Activated naive CD8-positive, alpha-beta T cell treated with anti-CD3 and anti-CD28 coated beads, Interleukin-2, amount 10 ng/mL, durations not matched to agents 7 days and 5 days (primary cell): ENCODE measurements at regions not wholly inside any gene's neighbourhood (a gene's known extent, or its start where the extent isn't known, plus 50 kb on each side); places are given as distances from the start of the nearest gene placed in this dataset.

Source experiments
- ATAC-seq: fragments of 150-1000 bp; cut with Tn5 transposase; one replicate; pipeline ENCODE4 v1.10.0; 2021; ENCODE audit warnings: low read depth, moderate library complexity
- POLR2A ChIA-PET: fragments of 350-600 bp; sonication (Branson Sonifier 250); formaldehyde crosslinking; loops from one replicate; lab custom pipeline; 2021; ENCODE audit warnings: antibody characterized with exemption; lab: Charles Lee
- DNase-seq: peaks from one replicate; pipeline ENCODE4 v3.0.0; 2021
- H3K27ac Mint-ChIP-seq: one replicate; pipeline ENCODE4 v1.8.0; 2022; ENCODE audit warnings: mild to moderate bottlenecking, mixed read lengths
- H3K27me3 Mint-ChIP-seq: one replicate; pipeline ENCODE4 v1.8.0; 2022; ENCODE audit warnings: mild to moderate bottlenecking, moderate library complexity, mixed read lengths
- H3K36me3 Mint-ChIP-seq: one replicate; pipeline ENCODE4 v1.8.0; 2021; ENCODE audit warnings: mild to moderate bottlenecking, mixed read lengths
- H3K4me1 Mint-ChIP-seq: one replicate; pipeline ENCODE4 v1.8.0; 2021; ENCODE audit warnings: mixed read lengths
- H3K4me3 Mint-ChIP-seq: one replicate; pipeline ENCODE4 v1.8.0; 2022; ENCODE audit warnings: mild to moderate bottlenecking, moderate library complexity, mixed read lengths
- H3K9me3 Mint-ChIP-seq: one replicate; pipeline ENCODE4 v1.8.0; 2021; ENCODE audit warnings: mixed read lengths

DNA sequence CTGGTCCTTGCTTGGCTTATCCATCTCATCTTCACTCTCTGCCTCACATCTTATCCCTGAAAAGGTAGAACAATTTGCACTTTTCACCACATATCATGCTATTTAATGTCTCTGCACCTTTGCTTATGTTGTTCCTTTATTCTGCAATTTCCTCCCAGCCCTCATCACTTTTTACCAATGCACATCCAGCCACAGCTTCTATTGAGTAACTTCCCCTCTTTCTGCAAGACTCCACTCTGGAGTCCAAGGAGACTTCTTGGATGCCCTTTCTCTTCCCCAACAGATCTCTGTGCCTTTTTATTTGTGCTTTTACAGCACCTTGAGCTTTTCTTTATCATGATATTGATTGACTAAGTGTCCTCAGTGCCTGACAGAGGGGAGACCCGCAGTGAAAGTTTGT lies 797.1 kb downstream of the VRK1 start:
- H3K27ac Mint-ChIP-seq = no peak overlapping the region
- no peak for DNase-seq
- POLR2A ChIA-PET = no interaction called here

DNA sequence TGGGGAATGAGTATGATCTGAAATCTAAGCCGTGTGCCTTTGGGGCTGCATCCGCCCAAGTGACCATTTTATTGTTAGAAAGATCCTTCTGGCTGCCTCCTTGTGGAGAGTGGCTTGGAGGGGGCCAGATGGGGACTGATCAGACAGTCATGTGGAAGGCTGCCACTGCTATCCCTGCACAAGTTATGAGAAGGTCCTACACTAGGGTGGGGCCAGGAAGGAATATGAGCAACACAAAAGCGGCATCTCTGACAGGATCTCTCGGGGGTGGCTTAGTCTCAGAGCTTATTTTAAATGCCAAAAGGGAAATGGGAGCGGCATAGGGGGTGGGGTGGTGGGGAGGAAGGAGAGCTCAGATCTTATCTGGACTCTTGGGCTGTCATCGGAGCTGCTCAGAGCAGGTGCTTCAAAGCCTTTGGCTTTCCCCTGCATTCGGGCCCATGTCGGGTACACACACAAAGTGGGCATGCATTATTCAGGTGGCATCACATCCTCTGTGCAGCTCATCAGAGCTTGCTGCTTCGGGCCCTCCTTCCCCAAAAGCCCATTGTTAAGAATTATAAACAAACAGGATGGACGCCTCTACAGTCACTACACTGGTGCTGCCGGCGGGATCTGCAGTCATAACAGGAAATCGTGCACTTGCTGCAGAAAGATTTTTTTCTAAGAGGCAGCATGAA lies 805.4 kb downstream of the VRK1 start:
- peaks cover 7% of the 10 kb centered on the region for H3K9me3 Mint-ChIP-seq
- H3K27me3 Mint-ChIP-seq = no peaks in the 10 kb centered on the region
- ATAC-seq = peak; percentile 88
- no peak overlapping the region for H3K27ac Mint-ChIP-seq
- H3K4me1 Mint-ChIP-seq = peaks cover 20% of the 10 kb centered on the region
- DNase-seq = peak; percentile 65
- peaks cover 15% of the 10 kb centered on the region for H3K36me3 Mint-ChIP-seq
- H3K4me3 Mint-ChIP-seq = no peak overlapping the region
- POLR2A ChIA-PET = interaction anchor here (0.5 to 1.8 kb wide), 9 partner anchors 16 to 1660 kb away, joined by 3 to 8 read pairs (median 3); no protein-coding TSS in a partner anchor

More for the DNA sequence above, 797.1 kb downstream of the VRK1 start:
- Mint-ChIP-seq H3K4me3 (no peak overlapping the region), H3K4me1 (peaks cover 1% of the 10 kb centered on the region), H3K9me3 (peaks cover 2% of the 10 kb centered on the region), H3K27me3 (no peaks in the 10 kb centered on the region), H3K36me3 (peaks cover 7% of the 10 kb centered on the region)
- no peak for ATAC-seq

DNA sequence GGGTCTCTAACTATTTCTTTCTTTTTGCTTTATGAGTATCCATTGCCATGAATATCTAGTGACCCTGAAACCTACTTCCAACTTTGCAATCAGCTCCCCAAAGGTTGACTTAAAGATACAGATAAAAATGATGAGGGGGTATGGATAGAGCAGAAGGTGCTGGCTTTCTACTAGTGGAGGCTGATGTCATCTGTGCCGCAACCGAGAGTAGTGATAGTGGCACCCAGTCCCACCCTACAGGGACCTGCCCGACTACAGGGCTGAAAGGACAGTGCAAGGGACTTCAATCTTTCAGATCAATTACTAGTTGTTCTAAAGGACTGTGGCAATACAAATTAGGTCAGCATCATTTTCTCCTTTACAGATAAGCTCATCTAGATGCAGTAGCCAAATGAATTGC lies 806.0 kb downstream of the VRK1 start:
- peaks cover 15% of the 10 kb centered on the region for H3K36me3 Mint-ChIP-seq
- no peak overlapping the region for H3K27ac Mint-ChIP-seq
- POLR2A ChIA-PET = interaction anchor here (0.5 to 1.8 kb wide), 10 partner anchors 16 to 1672 kb away, joined by 3 to 8 read pairs (median 3); no protein-coding TSS in a partner anchor
- peaks cover 20% of the 10 kb centered on the region for H3K4me1 Mint-ChIP-seq
- peaks cover 7% of the 10 kb centered on the region for H3K9me3 Mint-ChIP-seq
- DNase-seq (no peak), ATAC-seq (peak; percentile 73)
- H3K27me3 Mint-ChIP-seq = no peaks in the 10 kb centered on the region
- H3K4me3 Mint-ChIP-seq = no peak overlapping the region

DNA sequence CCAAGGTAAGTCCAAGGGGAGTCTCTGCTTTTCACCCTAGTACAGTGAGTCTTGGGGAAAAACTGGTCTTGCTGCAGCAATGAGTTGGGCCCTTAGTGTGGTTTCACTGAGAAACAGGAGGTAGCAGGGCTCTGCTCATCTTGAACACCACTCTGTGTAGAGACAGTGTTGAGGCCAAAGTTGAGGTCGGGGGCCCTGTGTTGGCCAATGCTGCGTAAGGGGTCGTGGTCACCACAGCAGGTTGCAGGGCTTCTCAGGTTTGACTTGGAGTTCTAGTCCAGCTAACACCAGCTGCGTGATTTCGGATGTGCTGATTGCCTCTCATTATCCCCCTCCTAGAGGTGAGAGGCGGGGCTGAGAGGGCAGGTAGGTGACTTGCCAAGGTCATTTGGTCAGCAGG lies 807.5 kb downstream of the VRK1 start:
- POLR2A ChIA-PET = no interaction called here
- no peaks in the 10 kb centered on the region for H3K27me3 Mint-ChIP-seq
- no peak for DNase-seq
- no peak overlapping the region for H3K4me3 Mint-ChIP-seq
- peaks cover 20% of the 10 kb centered on the region for H3K4me1 Mint-ChIP-seq
- ATAC-seq = no peak
- H3K27ac Mint-ChIP-seq = no peak overlapping the region
- peaks cover 7% of the 10 kb centered on the region for H3K9me3 Mint-ChIP-seq
- peaks cover 13% of the 10 kb centered on the region for H3K36me3 Mint-ChIP-seq

DNA sequence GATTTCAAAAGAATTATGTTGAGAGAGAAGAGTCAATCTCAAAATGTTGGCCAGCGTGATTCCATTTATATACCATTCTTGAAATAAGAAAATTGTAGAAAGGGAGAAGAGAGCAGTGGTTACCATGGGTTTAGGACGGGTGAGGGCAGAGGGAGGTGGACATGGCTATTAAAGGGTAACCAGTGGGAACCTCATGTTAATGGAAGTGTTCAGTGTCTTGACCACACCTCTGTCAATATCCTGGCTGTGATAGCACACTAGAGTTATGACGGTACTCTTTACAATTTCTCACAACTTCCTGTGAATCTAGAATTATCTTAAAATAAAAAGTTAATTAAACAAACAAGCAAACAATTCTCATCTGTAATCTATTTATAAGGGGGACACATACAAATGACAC lies 821.2 kb downstream of the VRK1 start:
- H3K36me3 Mint-ChIP-seq = peaks cover 24% of the 10 kb centered on the region
- H3K27me3 Mint-ChIP-seq = no peaks in the 10 kb centered on the region
- peaks cover 14% of the 10 kb centered on the region for H3K9me3 Mint-ChIP-seq
- ATAC-seq (no peak), DNase-seq (no peak)
- H3K4me3 Mint-ChIP-seq = no peak overlapping the region
- POLR2A ChIA-PET = interaction anchor here (0.5 to 1.4 kb wide), 4 partner anchors 15 to 1651 kb away, joined by 3 to 8 read pairs (median 4); no protein-coding TSS in a partner anchor
- H3K27ac Mint-ChIP-seq = peak overlapping the region; percentile 97
- H3K4me1 Mint-ChIP-seq = peaks cover 32% of the 10 kb centered on the region

DNA sequence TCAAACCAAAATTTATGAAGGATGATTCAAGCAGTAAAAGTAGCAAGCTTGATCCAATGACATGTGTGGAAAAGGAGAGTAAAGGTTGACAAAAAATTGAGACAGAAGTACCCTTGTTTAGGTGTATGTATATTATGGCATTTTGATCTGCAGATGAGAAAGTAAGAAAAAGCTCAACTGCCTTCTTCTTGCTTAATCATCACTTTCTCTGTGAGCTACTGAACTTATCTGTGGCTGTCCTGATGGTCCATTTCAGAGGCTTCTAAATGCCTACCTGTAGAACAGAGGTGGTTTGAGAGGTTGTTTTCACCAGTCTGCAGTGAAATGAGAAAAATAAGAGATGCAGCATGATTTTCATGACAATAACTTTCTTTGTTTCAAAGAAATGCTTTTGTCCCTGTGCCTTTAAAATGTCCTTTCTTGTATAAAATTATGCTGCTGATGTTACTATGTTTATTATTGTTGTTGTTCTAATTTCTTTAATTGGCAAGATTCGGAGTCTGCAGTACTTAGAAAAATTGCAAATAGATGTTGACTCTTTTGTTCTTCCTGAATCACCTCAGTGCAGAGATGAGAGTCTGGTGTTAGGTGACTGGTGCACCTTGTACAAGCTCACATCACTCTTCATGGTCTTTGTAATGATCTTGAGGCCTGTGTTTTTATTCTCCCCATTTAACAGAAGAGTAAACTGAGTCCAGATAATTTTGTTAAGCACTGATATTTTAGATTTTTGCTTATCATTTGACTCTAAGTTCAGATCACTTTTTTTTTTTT lies 821.9 kb downstream of the VRK1 start:
- Mint-ChIP-seq H3K9me3 (peaks cover 10% of the 10 kb centered on the region), H3K27me3 (no peaks in the 10 kb centered on the region), H3K4me3 (peak overlapping the region; percentile 38)

DNA sequence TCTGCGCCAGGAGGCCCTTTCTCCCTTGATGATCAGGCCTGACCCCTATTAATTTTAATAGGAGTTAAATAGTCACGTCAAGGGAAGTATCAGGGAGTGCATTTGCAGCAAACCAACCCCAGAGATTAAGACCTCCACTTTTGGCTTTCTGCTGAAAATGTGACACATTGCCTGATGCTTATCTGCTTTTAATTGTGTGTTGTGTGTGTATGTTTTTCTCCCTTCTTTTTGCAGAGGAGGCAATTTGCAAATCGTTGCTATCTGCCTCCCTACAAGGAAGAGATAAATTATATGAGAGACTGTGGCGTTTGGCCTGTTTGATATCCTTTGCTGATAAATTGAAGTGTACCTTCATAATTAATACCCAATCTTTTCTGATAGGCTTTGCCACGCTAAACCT lies 822.9 kb downstream of the VRK1 start:
- Mint-ChIP-seq H3K4me3 (peak overlapping the region; percentile 85), H3K36me3 (peaks cover 16% of the 10 kb centered on the region), H3K27ac (peak overlapping the region; percentile 97), H3K4me1 (peaks cover 32% of the 10 kb centered on the region), H3K9me3 (peaks cover 7% of the 10 kb centered on the region), H3K27me3 (no peaks in the 10 kb centered on the region)
- ATAC-seq (no peak), DNase-seq (no peak)
- POLR2A ChIA-PET = interaction anchor here (0.7 to 1.6 kb wide), 8 partner anchors 16 to 1349 kb away, joined by 3 to 7 read pairs (median 4); no protein-coding TSS in a partner anchor

More for the DNA sequence above, 821.9 kb downstream of the VRK1 start:
- H3K36me3 Mint-ChIP-seq = peaks cover 22% of the 10 kb centered on the region
- POLR2A ChIA-PET = interaction anchor here (0.5 to 1.6 kb wide), 10 partner anchors 16 to 1651 kb away, joined by 3 to 8 read pairs (median 4); no protein-coding TSS in a partner anchor
- H3K4me1 Mint-ChIP-seq = peaks cover 32% of the 10 kb centered on the region
- H3K27ac Mint-ChIP-seq = peak overlapping the region; percentile 97
- DNase-seq (no peak), ATAC-seq (no peak)

DNA sequence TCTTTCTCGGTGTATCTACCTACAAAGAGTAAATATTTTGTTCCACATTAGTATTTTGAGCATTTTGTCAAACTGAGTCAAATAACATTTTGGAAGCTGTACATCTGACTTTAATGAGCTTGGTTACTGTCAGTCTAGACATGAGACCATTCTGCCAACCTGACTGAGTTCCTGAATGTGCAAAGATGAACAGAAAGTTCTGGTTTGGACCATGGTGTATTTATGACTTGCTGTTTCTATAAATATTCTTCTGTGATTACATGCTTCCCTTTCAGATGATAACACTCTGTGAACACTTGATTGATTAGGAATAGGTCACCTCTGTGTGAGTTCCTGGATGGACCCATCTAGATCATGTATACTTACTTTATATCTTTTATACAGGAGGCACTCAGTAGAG lies 827.8 kb downstream of the VRK1 start:
- Mint-ChIP-seq H3K36me3 (peaks cover 8% of the 10 kb centered on the region), H3K27ac (no peak overlapping the region), H3K4me1 (peaks cover 16% of the 10 kb centered on the region), H3K4me3 (no peak overlapping the region), H3K9me3 (peaks cover 3% of the 10 kb centered on the region), H3K27me3 (peaks cover under 1% of the 10 kb centered on the region)
- DNase-seq = no peak
- no peak for ATAC-seq
- POLR2A ChIA-PET = no interaction called here

DNA sequence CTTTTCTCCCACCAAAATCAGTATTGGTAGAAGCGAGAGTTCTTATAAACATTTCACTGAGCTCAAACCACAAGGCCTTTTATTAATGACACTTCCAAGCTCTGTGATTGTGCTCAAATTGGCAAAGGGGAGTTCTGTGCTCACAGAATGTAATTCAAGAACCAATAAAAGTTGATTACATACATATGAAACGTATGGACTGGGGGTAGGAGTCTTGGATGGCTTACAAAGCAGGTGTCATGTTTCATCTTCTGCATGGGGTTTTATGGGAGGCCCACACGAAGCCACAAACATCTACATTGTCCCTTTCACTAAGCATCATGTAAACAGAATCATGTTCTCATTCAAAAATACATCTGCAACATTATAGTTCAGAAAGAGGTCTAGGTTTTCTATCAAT lies 828.3 kb downstream of the VRK1 start:
- H3K36me3 Mint-ChIP-seq = peaks cover 8% of the 10 kb centered on the region
- H3K27ac Mint-ChIP-seq = no peak overlapping the region
- DNase-seq = no peak
- no peak overlapping the region for H3K4me3 Mint-ChIP-seq
- H3K4me1 Mint-ChIP-seq = peaks cover 11% of the 10 kb centered on the region
- peaks cover 3% of the 10 kb centered on the region for H3K9me3 Mint-ChIP-seq
- POLR2A ChIA-PET = no interaction called here
- peaks cover 2% of the 10 kb centered on the region for H3K27me3 Mint-ChIP-seq
- no peak for ATAC-seq

DNA sequence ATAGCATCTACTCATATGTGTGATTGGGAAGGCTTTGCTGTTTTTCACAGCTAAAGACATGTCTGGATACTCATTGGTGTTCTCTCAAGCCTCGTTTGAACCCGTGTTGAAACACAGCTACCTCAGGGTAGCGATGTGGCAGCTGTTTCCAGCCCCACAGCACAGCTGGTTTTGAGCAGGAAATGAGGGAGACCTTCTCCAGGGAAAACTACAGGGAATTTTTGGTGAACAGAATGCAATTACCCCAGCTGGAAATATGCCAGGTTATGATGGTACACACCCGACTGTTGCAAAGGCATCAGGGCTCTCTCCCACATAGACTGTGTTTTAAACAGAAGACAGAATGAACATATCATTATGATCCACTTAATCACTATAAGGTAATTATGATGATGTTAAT lies 828.9 kb downstream of the VRK1 start:
- POLR2A ChIA-PET = no interaction called here
- DNase-seq (no peak), ATAC-seq (no peak)
- peaks cover 8% of the 10 kb centered on the region for H3K36me3 Mint-ChIP-seq
- no peak overlapping the region for H3K4me3 Mint-ChIP-seq
- H3K9me3 Mint-ChIP-seq = peaks cover 3% of the 10 kb centered on the region
- H3K27ac Mint-ChIP-seq = no peak overlapping the region
- peaks cover 7% of the 10 kb centered on the region for H3K4me1 Mint-ChIP-seq
- H3K27me3 Mint-ChIP-seq = peaks cover 2% of the 10 kb centered on the region

DNA sequence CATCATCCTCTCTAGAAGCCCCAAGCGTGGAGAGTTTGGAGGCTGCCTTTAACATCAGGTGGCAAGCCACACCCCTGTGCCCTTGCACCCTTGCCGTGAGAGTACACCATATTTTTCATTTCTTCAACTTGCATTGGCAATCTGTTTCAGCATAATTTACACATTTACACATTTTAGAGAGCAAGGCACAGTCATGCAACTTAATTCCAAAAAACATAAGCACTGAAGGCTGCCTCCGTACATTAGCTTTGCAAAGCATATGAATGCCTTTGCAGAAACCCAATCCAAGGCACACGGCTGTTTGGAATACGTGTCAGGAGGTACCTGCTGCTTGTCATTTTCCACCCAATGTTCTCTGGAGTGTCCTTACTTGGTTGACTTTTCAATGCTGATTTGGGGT lies 833.1 kb downstream of the VRK1 start:
- Mint-ChIP-seq H3K36me3 (peaks cover 2% of the 10 kb centered on the region), H3K4me1 (peaks cover 17% of the 10 kb centered on the region), H3K27me3 (peaks cover 2% of the 10 kb centered on the region), H3K27ac (no peak overlapping the region), H3K4me3 (no peak overlapping the region), H3K9me3 (no peaks in the 10 kb centered on the region)
- ATAC-seq (no peak), DNase-seq (no peak)
- POLR2A ChIA-PET = no interaction called here

DNA sequence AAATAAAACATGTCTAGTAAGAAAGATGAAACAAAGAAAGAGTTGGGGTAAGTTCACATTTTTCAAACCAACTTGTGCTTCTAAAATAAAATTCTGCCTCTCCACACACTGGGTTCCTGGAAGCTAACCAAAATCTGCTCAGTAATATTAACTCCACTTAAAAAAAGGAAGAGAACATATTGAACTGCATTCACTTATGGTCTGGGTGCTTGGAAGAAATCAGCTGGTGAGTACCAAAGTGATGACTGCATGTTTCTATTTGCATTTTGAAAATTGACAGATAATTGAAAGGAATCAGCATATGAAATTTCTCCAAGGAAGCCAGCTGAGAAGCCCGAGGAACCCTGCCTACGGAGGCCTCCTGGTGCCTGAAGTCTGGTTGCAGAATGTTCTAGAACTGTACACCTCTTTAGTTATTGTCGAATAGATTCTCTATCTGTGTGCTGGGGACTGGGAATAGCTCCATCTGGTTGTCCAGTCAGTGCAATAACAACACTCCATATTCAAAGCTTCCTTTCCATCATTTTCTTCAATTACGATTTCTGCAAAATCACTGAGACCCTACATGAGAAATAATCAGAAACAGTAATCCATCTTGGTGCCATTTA lies 836.1 kb downstream of the VRK1 start:
- H3K9me3 Mint-ChIP-seq = no peaks in the 10 kb centered on the region
- ATAC-seq (no peak), DNase-seq (no peak)
- POLR2A ChIA-PET = interaction anchor here (0.7 to 1.1 kb wide), 2 partner anchors 504 to 1687 kb away, joined by 3 read pairs; no protein-coding TSS in a partner anchor
- H3K27ac Mint-ChIP-seq = peak overlapping the region; percentile 46
- peaks cover 25% of the 10 kb centered on the region for H3K4me1 Mint-ChIP-seq
- H3K36me3 Mint-ChIP-seq = peaks cover 4% of the 10 kb centered on the region
- peaks cover 2% of the 10 kb centered on the region for H3K27me3 Mint-ChIP-seq
- no peak overlapping the region for H3K4me3 Mint-ChIP-seq

DNA sequence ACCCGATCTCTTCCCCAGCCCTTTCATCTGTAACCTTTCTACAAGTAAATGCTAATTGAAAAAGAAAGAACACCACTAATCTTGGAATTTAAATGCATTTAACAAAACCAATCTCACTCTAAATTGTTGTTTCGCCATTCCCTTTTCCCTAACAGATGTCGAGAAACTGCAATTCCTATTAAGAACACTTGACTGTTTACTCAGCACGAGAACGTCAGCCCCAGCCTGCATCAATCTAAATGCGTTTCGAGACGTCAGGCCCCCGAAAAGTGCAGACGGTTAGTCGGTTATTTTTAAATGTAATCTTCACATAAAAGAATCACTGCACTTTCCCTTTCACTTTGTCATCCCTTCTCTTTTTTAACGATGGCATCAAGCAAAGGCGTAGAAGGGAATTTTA lies 837.6 kb downstream of the VRK1 start:
- Mint-ChIP-seq H3K36me3 (peaks cover 5% of the 10 kb centered on the region), H3K27me3 (peaks cover 2% of the 10 kb centered on the region), H3K9me3 (no peaks in the 10 kb centered on the region), H3K4me3 (peak overlapping the region; percentile 79), H3K4me1 (peaks cover 32% of the 10 kb centered on the region), H3K27ac (peak overlapping the region; percentile 77)
- DNase-seq (no peak), ATAC-seq (peak; percentile 58)
- POLR2A ChIA-PET = no interaction called here
